Esophagus muscularis mucosa (tissue), 4 donors: ENCODE measurements at regions not wholly inside any gene's neighbourhood (a gene's known extent, or its start where the extent isn't known, plus 50 kb on each side); places are given as distances from the start of the nearest gene placed in this dataset.

Source experiments
- CTCF ChIP-seq, 3 experiments: fragments of 200-600 bp in 2 of 3; fragments of 450-650 bp in 1 of 3; sonication (generic) in 2 of 3; IDR thresholded peaks; one replicate each; pipeline ENCODE4 v1.5.1; 2017 to 2019; ENCODE audit warnings: antibody characterized with exemption in 3 of 3, mild to moderate bottlenecking in 2 of 3, moderate library complexity in 1 of 3
- EP300 ChIP-seq: sonication (generic); formaldehyde crosslinking; IDR thresholded peaks from one replicate; pipeline ENCODE4 v1.6.1; 2017; ENCODE audit warnings: antibody characterized with exemption
- POLR2A ChIP-seq: fragments of 450-650 bp; IDR thresholded peaks from one replicate; pipeline ENCODE4 v1.6.1; 2017; ENCODE audit warnings: antibody characterized with exemption, moderate library complexity, mild to moderate bottlenecking, low read depth
- POLR2AphosphoS5 ChIP-seq, 2 donors: sonication (generic); formaldehyde crosslinking; IDR thresholded peaks; one replicate each; pipeline ENCODE4 v1.6.1; 2017; ENCODE audit warnings: antibody characterized with exemption in 2 of 2

- no peak for TF ChIP-seq CTCF (IDR thresholded peaks at IDR 0.05)
- no peak for TF ChIP-seq POLR2A
- no peak for TF ChIP-seq EP300
- no peak for TF ChIP-seq POLR2AphosphoS5 (IDR thresholded peaks at IDR 0.05)
Observed at GRCh38 chr13:22009937-22010336, 339.1 kb downstream of the FGF9 start.
